ENCODE measurements at regions not wholly inside any gene's neighbourhood (a gene's known extent, or its start where the extent isn't known, plus 50 kb on each side); places are given as distances from the start of the nearest gene placed in this dataset.

DNA sequence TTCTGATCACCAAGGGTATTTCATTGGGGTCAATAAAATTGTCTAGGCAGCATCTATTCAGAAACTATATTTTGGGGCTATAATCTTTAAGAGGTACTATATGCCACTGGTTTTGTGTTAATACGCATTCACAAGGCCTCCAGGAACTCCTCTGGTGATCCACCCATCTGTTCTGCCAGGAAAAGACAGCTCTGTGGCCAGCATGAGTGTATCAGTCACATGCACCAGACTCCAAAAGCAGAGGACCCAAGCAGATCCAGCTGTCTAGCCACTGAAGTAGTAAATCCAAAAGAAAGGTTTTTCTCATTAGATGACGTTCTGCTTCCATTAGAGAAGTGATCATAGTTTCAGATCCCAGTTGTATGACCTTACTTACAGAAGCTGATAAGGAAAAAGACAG, 199.6 kb upstream of the CELF2 start:
- Histone ChIP-seq H3K27ac (ENCODE audit: low read depth, low read length) (no peak overlapping the region), H3K79me2 (ENCODE audit: insufficient read depth, low read length) (no peaks in the 10 kb centered on the region), H4K20me1 (ENCODE audit: low read depth, low read length) (no peaks in the 10 kb centered on the region), H3K4me3 (ENCODE audit: insufficient read depth, low read length, poor library complexity, severe bottlenecking) (no peak overlapping the region), H2AFZ (ENCODE audit: low read depth, low read length, severe bottlenecking) (no peak overlapping the region), H3K36me3 (ENCODE audit: low read length) (no peaks in the 10 kb centered on the region), H3K9me2 (replicated peaks; ENCODE audit: insufficient read depth, low read length) (no peaks in the 10 kb centered on the region), H3K27me3 (ENCODE audit: low read length) (no peaks in the 10 kb centered on the region), H3F3A (ENCODE audit: insufficient read depth) (no peaks in the 10 kb centered on the region), H3K9me3 (ENCODE audit: insufficient read depth, low read length) (no peaks in the 10 kb centered on the region), H3K4me2 (ENCODE audit: low read depth, low read length, poor library complexity, severe bottlenecking) (no peak overlapping the region), H3K9ac (ENCODE audit: low read length) (no peak overlapping the region)
- no peak for TF ChIP-seq EZH2phosphoT487 (conservative IDR thresholded peaks at IDR 0.05; ENCODE audit: low read length)
- TF ChIP-seq, protein P1, sequence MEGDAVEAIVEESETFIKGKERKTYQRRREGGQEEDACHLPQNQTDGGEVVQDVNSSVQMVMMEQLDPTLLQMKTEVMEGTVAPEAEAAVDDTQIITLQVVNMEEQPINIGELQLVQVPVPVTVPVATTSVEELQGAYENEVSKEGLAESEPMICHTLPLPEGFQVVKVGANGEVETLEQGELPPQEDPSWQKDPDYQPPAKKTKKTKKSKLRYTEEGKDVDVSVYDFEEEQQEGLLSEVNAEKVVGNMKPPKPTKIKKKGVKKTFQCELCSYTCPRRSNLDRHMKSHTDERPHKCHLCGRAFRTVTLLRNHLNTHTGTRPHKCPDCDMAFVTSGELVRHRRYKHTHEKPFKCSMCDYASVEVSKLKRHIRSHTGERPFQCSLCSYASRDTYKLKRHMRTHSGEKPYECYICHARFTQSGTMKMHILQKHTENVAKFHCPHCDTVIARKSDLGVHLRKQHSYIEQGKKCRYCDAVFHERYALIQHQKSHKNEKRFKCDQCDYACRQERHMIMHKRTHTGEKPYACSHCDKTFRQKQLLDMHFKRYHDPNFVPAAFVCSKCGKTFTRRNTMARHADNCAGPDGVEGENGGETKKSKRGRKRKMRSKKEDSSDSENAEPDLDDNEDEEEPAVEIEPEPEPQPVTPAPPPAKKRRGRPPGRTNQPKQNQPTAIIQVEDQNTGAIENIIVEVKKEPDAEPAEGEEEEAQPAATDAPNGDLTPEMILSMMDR (IDR thresholded peaks at IDR 0.05; ENCODE audit: insufficient read depth, low read length, poor library complexity, severe bottlenecking): no peak

DNA sequence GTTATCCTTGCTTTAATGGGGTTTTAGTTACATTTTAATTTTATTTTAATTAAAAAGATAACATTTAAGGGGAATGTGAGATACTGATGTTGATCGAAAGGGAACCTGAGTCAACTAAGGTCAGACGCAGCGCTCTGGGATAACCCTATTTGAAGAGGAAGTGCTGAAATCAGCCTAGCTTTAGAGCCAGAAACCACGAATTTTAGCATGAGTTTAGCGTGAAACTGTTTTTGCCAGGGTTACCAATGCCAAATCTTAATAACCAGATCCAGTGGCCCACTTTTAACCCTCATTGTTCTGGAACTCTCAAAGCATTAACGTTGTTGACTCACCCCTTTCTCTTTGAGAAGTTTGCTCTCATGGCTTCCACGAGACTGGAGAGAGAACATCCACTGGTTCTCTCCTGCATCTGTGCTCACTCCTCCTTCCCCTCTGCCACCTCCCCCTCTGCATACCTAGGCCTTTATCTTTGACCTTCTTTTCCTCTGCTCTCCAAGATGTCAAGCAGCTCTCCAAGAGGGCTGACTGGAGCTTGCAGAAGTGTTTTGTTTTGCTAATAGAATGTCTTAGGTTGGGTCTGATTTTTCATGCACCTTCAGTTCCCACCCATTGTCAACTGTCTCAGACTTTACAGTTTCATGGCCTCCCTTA, 198.3 kb upstream of the CELF2 start:
- no peak overlapping the region for H3K4me3 ChIP-seq (ENCODE audit: insufficient read depth, low read length, poor library complexity, severe bottlenecking)
- no peaks in the 10 kb centered on the region for H4K20me1 ChIP-seq (ENCODE audit: low read depth, low read length)
- H3K9me3 ChIP-seq (ENCODE audit: insufficient read depth, low read length): no peaks in the 10 kb centered on the region
- TF ChIP-seq, protein P1 (IDR thresholded peaks at IDR 0.05; ENCODE audit: insufficient read depth, low read length, poor library complexity, severe bottlenecking): no peak
- no peak for TF ChIP-seq EZH2phosphoT487 (conservative IDR thresholded peaks at IDR 0.05; ENCODE audit: low read length)
- H3K36me3 ChIP-seq (ENCODE audit: low read length): no peaks in the 10 kb centered on the region
- H3K9ac ChIP-seq (ENCODE audit: low read length): no peak overlapping the region
- no peaks in the 10 kb centered on the region for H3K27me3 ChIP-seq (ENCODE audit: low read length)
- no peak overlapping the region for H3K27ac ChIP-seq (ENCODE audit: low read depth, low read length)
- H2AFZ ChIP-seq (ENCODE audit: low read depth, low read length, severe bottlenecking): no peak overlapping the region
- H3K79me2 ChIP-seq (ENCODE audit: insufficient read depth, low read length): no peaks in the 10 kb centered on the region
- no peaks in the 10 kb centered on the region for H3F3A ChIP-seq (ENCODE audit: insufficient read depth)
- no peaks in the 10 kb centered on the region for H3K9me2 ChIP-seq (replicated peaks; ENCODE audit: insufficient read depth, low read length)
- no peak overlapping the region for H3K4me2 ChIP-seq (ENCODE audit: low read depth, low read length, poor library complexity, severe bottlenecking)

DNA sequence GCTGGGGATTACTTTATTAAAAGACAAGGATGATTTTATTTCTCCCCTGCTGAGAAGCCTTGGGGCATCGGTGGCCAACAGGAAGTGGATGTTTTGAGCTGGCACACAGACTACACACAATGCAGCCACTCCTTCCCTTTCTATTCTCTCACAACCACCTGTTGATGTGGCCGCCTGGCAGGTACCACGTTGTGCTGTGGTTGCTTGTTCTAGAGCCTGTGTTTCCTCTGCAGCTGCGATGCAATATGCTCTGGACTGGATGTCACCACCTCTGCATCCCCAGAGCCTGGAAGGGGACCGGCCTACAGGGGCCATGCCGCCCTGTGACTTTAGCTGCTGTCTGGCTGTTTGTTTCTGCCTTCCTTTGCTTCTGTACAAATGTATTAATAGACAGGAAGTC, 195.7 kb upstream of the CELF2 start:
- Histone ChIP-seq H3K79me2 (ENCODE audit: insufficient read depth, low read length) (no peaks in the 10 kb centered on the region), H3K9me3 (ENCODE audit: insufficient read depth, low read length) (no peaks in the 10 kb centered on the region), H3K4me2 (ENCODE audit: low read depth, low read length, poor library complexity, severe bottlenecking) (no peak overlapping the region), H3K9ac (ENCODE audit: low read length) (no peak overlapping the region), H3K27me3 (ENCODE audit: low read length) (no peaks in the 10 kb centered on the region), H3F3A (ENCODE audit: insufficient read depth) (no peaks in the 10 kb centered on the region), H3K36me3 (ENCODE audit: low read length) (no peaks in the 10 kb centered on the region), H3K9me2 (replicated peaks; ENCODE audit: insufficient read depth, low read length) (no peaks in the 10 kb centered on the region), H3K27ac (ENCODE audit: low read depth, low read length) (no peak overlapping the region), H3K4me3 (ENCODE audit: insufficient read depth, low read length, poor library complexity, severe bottlenecking) (no peak overlapping the region), H2AFZ (ENCODE audit: low read depth, low read length, severe bottlenecking) (no peak overlapping the region), H4K20me1 (ENCODE audit: low read depth, low read length) (no peaks in the 10 kb centered on the region)
- TF ChIP-seq EZH2phosphoT487 (conservative IDR thresholded peaks at IDR 0.05; ENCODE audit: low read length): no peak

DNA sequence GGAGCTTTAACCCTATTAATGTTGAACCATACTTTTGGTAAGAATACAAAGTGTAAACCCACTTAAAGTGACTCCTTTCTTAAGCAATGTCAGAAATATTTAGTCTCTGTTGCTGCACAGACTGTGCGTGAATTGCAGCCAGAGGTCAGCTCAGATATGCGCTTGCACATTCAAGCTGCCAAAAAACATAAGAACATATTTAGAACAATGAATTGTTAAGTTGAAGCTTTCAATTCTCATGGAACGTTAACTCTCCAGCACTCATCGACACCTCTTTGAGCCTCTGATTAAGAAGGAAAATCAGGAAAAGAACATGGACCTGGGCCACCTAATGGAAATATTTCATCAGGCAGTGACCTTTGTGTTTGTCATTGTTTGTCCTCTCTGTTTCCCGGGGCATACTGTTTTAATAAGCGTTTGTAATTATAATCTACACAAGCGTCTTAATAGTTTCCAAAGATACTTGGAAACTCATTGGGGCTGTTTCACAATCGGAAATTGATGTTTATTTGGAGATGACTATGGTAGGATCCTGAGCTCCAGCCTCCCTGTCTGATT, 193.0 kb upstream of the CELF2 start:
- no peak overlapping the region for H2AFZ ChIP-seq (ENCODE audit: low read depth, low read length, severe bottlenecking)
- TF ChIP-seq EZH2phosphoT487 (conservative IDR thresholded peaks at IDR 0.05; ENCODE audit: low read length): no peak
- H3K79me2 ChIP-seq (ENCODE audit: insufficient read depth, low read length): no peaks in the 10 kb centered on the region
- no peak overlapping the region for H3K4me3 ChIP-seq (ENCODE audit: insufficient read depth, low read length, poor library complexity, severe bottlenecking)
- no peak overlapping the region for H3K4me2 ChIP-seq (ENCODE audit: low read depth, low read length, poor library complexity, severe bottlenecking)
- H3K27me3 ChIP-seq (ENCODE audit: low read length): no peaks in the 10 kb centered on the region
- H4K20me1 ChIP-seq (ENCODE audit: low read depth, low read length): no peaks in the 10 kb centered on the region
- no peaks in the 10 kb centered on the region for H3F3A ChIP-seq (ENCODE audit: insufficient read depth)
- no peak overlapping the region for H3K9ac ChIP-seq (ENCODE audit: low read length)
- H3K9me2 ChIP-seq (replicated peaks; ENCODE audit: insufficient read depth, low read length): no peaks in the 10 kb centered on the region
- no peak overlapping the region for H3K27ac ChIP-seq (ENCODE audit: low read depth, low read length)
- no peaks in the 10 kb centered on the region for H3K9me3 ChIP-seq (ENCODE audit: insufficient read depth, low read length)
- H3K36me3 ChIP-seq (ENCODE audit: low read length): no peaks in the 10 kb centered on the region
